ENCODE measurements at regions not wholly inside any gene's neighbourhood (a gene's known extent, or its start where the extent isn't known, plus 50 kb on each side); places are given as distances from the start of the nearest gene placed in this dataset.

DNA sequence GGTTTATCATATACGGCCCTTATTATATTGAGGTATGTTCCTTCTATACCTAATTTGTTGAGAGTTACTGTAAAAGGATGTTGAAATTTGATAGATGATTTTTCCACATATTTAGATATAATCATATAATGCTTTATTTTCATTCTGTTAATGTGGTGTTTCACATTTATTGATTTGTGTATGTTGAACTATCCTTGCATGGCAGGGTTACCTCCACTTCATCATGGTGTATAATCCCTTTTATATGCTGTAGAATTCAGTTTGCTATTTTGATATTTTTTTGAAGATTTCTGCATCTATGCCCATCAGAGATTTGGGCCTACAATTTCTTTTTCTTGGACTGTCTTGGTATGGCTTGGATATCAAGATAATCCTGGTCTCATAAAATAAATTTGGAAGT, 355.5 kb downstream of the EDEM1 start:
- TF ChIP-seq, protein P1, sequence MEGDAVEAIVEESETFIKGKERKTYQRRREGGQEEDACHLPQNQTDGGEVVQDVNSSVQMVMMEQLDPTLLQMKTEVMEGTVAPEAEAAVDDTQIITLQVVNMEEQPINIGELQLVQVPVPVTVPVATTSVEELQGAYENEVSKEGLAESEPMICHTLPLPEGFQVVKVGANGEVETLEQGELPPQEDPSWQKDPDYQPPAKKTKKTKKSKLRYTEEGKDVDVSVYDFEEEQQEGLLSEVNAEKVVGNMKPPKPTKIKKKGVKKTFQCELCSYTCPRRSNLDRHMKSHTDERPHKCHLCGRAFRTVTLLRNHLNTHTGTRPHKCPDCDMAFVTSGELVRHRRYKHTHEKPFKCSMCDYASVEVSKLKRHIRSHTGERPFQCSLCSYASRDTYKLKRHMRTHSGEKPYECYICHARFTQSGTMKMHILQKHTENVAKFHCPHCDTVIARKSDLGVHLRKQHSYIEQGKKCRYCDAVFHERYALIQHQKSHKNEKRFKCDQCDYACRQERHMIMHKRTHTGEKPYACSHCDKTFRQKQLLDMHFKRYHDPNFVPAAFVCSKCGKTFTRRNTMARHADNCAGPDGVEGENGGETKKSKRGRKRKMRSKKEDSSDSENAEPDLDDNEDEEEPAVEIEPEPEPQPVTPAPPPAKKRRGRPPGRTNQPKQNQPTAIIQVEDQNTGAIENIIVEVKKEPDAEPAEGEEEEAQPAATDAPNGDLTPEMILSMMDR (conservative IDR thresholded peaks at IDR 0.05; ENCODE audit: low read length) = no peak
- no peak for TF ChIP-seq EZH2phosphoT487 (IDR thresholded peaks at IDR 0.05; ENCODE audit: borderline replicate concordance)

Data from Loucy (cell line).